ENCODE measurements at regions not wholly inside any gene's neighbourhood (a gene's known extent, or its start where the extent isn't known, plus 50 kb on each side); places are given as distances from the start of the nearest gene placed in this dataset.

GRCh38 chr14:83798421-83798820 lies 1731.5 kb upstream of the FLRT2 start:
- TF ChIP-seq CTCF (IDR thresholded peaks at IDR 0.05; ENCODE audit: poor library complexity, severe bottlenecking) = no peak
- peaks cover 2% of the 10 kb centered on the region for H3K9me3 ChIP-seq (ENCODE audit: severe bottlenecking)
- H3K36me3 ChIP-seq (ENCODE audit: low read depth) = no peaks in the 10 kb centered on the region
- H3K27ac ChIP-seq (ENCODE audit: poor library complexity, severe bottlenecking) = no peak overlapping the region
- no peaks in the 10 kb centered on the region for H3K4me1 ChIP-seq (ENCODE audit: insufficient read depth, poor library complexity, severe bottlenecking)
- DNase-seq (ENCODE audit: low spot score) (no peak), ATAC-seq (ENCODE audit: low read depth) (no peak)
- no peak overlapping the region for H3K4me3 ChIP-seq (ENCODE audit: severe bottlenecking)
- H3K27me3 ChIP-seq (ENCODE audit: insufficient read depth, poor library complexity, severe bottlenecking) = no peaks in the 10 kb centered on the region

GRCh38 chr14:83799233-83799632 lies 1730.7 kb upstream of the FLRT2 start:
- Histone ChIP-seq H3K27me3 (ENCODE audit: insufficient read depth, poor library complexity, severe bottlenecking) (no peaks in the 10 kb centered on the region), H3K4me3 (ENCODE audit: severe bottlenecking) (no peak overlapping the region), H3K4me1 (ENCODE audit: insufficient read depth, poor library complexity, severe bottlenecking) (no peaks in the 10 kb centered on the region), H3K36me3 (ENCODE audit: low read depth) (no peaks in the 10 kb centered on the region), H3K9me3 (ENCODE audit: severe bottlenecking) (no peaks in the 10 kb centered on the region), H3K27ac (ENCODE audit: poor library complexity, severe bottlenecking) (no peak overlapping the region)
- DNase-seq (ENCODE audit: low spot score) (no peak), ATAC-seq (ENCODE audit: low read depth) (no peak)
- no peak for TF ChIP-seq CTCF (IDR thresholded peaks at IDR 0.05; ENCODE audit: poor library complexity, severe bottlenecking)

- ATAC-seq (ENCODE audit: low read depth) (no peak), DNase-seq (ENCODE audit: low spot score) (no peak)
- TF ChIP-seq CTCF (IDR thresholded peaks at IDR 0.05; ENCODE audit: poor library complexity, severe bottlenecking) = no peak
- Histone ChIP-seq H3K4me3 (ENCODE audit: severe bottlenecking) (no peak overlapping the region), H3K27ac (ENCODE audit: poor library complexity, severe bottlenecking) (no peak overlapping the region), H3K4me1 (ENCODE audit: insufficient read depth, poor library complexity, severe bottlenecking) (no peaks in the 10 kb centered on the region), H3K9me3 (ENCODE audit: severe bottlenecking) (no peaks in the 10 kb centered on the region), H3K36me3 (ENCODE audit: low read depth) (no peaks in the 10 kb centered on the region), H3K27me3 (ENCODE audit: insufficient read depth, poor library complexity, severe bottlenecking) (no peaks in the 10 kb centered on the region)
These were observed 1715.0 kb upstream of the FLRT2 start for GRCh38 chr14:83814896-83815295.

GRCh38 chr14:83816761-83817160 lies 1713.2 kb upstream of the FLRT2 start:
- no peaks in the 10 kb centered on the region for H3K27me3 ChIP-seq (ENCODE audit: insufficient read depth, poor library complexity, severe bottlenecking)
- no peaks in the 10 kb centered on the region for H3K4me1 ChIP-seq (ENCODE audit: insufficient read depth, poor library complexity, severe bottlenecking)
- no peaks in the 10 kb centered on the region for H3K36me3 ChIP-seq (ENCODE audit: low read depth)
- H3K9me3 ChIP-seq (ENCODE audit: severe bottlenecking) = no peaks in the 10 kb centered on the region
- TF ChIP-seq CTCF (IDR thresholded peaks at IDR 0.05; ENCODE audit: poor library complexity, severe bottlenecking) = no peak
- H3K4me3 ChIP-seq (ENCODE audit: severe bottlenecking) = no peak overlapping the region
- ATAC-seq (ENCODE audit: low read depth) (no peak), DNase-seq (ENCODE audit: low spot score) (no peak)
- no peak overlapping the region for H3K27ac ChIP-seq (ENCODE audit: poor library complexity, severe bottlenecking)

GRCh38 chr14:83825843-83826242 lies 1704.1 kb upstream of the FLRT2 start:
- Histone ChIP-seq H3K27ac (ENCODE audit: poor library complexity, severe bottlenecking) (no peak overlapping the region), H3K4me3 (ENCODE audit: severe bottlenecking) (no peak overlapping the region), H3K4me1 (ENCODE audit: insufficient read depth, poor library complexity, severe bottlenecking) (no peaks in the 10 kb centered on the region), H3K9me3 (ENCODE audit: severe bottlenecking) (no peaks in the 10 kb centered on the region), H3K27me3 (ENCODE audit: insufficient read depth, poor library complexity, severe bottlenecking) (no peaks in the 10 kb centered on the region), H3K36me3 (ENCODE audit: low read depth) (no peaks in the 10 kb centered on the region)
- no peak for TF ChIP-seq CTCF (IDR thresholded peaks at IDR 0.05; ENCODE audit: poor library complexity, severe bottlenecking)
- no peak for DNase-seq (ENCODE audit: low spot score)
- no peak for ATAC-seq (ENCODE audit: low read depth)

Data from RWPE2 (cell line).